HCT116 (cell line): ENCODE measurements at regions not wholly inside any gene's neighbourhood (a gene's known extent, or its start where the extent isn't known, plus 50 kb on each side); places are given as distances from the start of the nearest gene placed in this dataset.

Experiments used
- ATAC-seq: fragments of 200-7000 bp; cut with Tn5 transposase; 2 replicates; pipeline ENCODE4 v1.9.1; 2020; ENCODE audit warnings: mild to moderate bottlenecking, moderate library complexity
- BruUV-seq: library from RNA; stranded (reverse); fragments of 400-500 nt; replicated peaks from 2 replicates; lab custom pipeline; 2021; lab: Mats Ljungman, UMichigan
- CTCF ChIA-PET: fragments of 300-600 bp; sonication (Branson Sonifier 250); formaldehyde crosslinking; loops from one replicate; lab custom pipeline; 2021; ENCODE audit warnings: antibody characterized with exemption; lab: Charles Lee
- POLR2A ChIA-PET: fragments of 300-600, 350-600 bp; sonication (Branson Sonifier 250); formaldehyde crosslinking; loops from one replicate; lab custom pipeline; 2021; ENCODE audit warnings: antibody characterized with exemption; lab: Charles Lee
- RAD21 ChIA-PET, 2 experiments: fragments of 300-600 bp; sonication (Branson Sonifier 250); formaldehyde crosslinking; loops; one replicate each; lab custom pipeline; 2023; ENCODE audit warnings: low total read pairs in 2 of 2; ENCODE audit not compliant: uncharacterized antibody in 2 of 2, unreplicated experiment in 2 of 2, low non-redundant PET in 1 of 2; lab: Charles Lee
- DNase-seq: peaks from one replicate; pipeline ENCODE4 v3.0.0-alpha.2; 2010; ENCODE audit warnings: low read depth, low spot score
- H2AFZ ChIP-seq: fragments of 200-600 bp; shearing (Covaris generic), sonication (generic); 2 replicates; pipeline ENCODE4 v1.6.1; 2017; ENCODE audit warnings: low read depth, mixed run types, mixed read lengths, antibody characterized with exemption, low read length; ENCODE audit not compliant: poor library complexity, severe bottlenecking
- H3K27ac ChIP-seq: 2 replicates; pipeline ENCODE4 v1.5.1; 2012; ENCODE audit warnings: low read depth, low read length
- H3K27me3 ChIP-seq: fragments of 200-600 bp; sonication (generic); 2 replicates; pipeline ENCODE4 v1.6.1; 2016; ENCODE audit warnings: mixed run types, low read length, mixed read lengths; ENCODE audit not compliant: insufficient read depth
- H3K36me3 ChIP-seq, 2 experiments: fragments of 200-500 bp in 1 of 2; fragments of 200-600 bp in 1 of 2; sonication (Bioruptor generic) in 1 of 2; sonication (generic) in 1 of 2; 2 replicates each; pipeline versions ENCODE4 v1.5.1 to v1.6.1; 2014 to 2016; ENCODE audit warnings: low read length in 2 of 2, inconsistent platforms in 1 of 2, mixed read lengths in 1 of 2, mixed run types in 1 of 2; ENCODE audit not compliant: insufficient read depth in 2 of 2, control insufficient read depth in 1 of 2
- H3K4me1 ChIP-seq, 2 experiments: fragments of 200-600 bp in 1 of 2; sonication (generic) in 1 of 2; 2 replicates each; pipeline versions ENCODE4 v1.5.1 to v1.6.1; 2012 to 2017; ENCODE audit warnings: low read length in 2 of 2, inconsistent platforms in 1 of 2, mild to moderate bottlenecking in 1 of 2, mixed read lengths in 1 of 2, mixed run types in 1 of 2, moderate library complexity in 1 of 2; ENCODE audit not compliant: insufficient read depth in 2 of 2, control insufficient read depth in 1 of 2
- H3K4me2 ChIP-seq: fragments of 200-600 bp; sonication (generic); 2 replicates; pipeline ENCODE4 v1.6.1; 2017; ENCODE audit warnings: mixed run types, low read length, mixed read lengths
- H3K4me3 ChIP-seq, 2 experiments: fragments of 200-600 bp in 1 of 2; sonication (generic) in 1 of 2; replicated peaks in 1 of 2; 2 replicates each; pipeline ENCODE4 v1.5.1; 2011 to 2016; ENCODE audit warnings: low read length in 2 of 2, control low read depth in 1 of 2, low read depth in 1 of 2, mild to moderate bottlenecking in 1 of 2, mixed read lengths in 1 of 2, mixed run types in 1 of 2
- H3K79me2 ChIP-seq: fragments of 200-600 bp; sonication (generic); 2 replicates; pipeline ENCODE4 v1.6.1; 2017; ENCODE audit warnings: mild to moderate bottlenecking, mixed run types, low read length, moderate library complexity, mixed read lengths; ENCODE audit not compliant: insufficient read depth
- H3K9ac ChIP-seq: fragments of 200-600 bp; sonication (generic); 2 replicates; pipeline ENCODE4 v1.6.1; 2016; ENCODE audit warnings: low read length, mixed read lengths
- H3K9me2 ChIP-seq: fragments of 200-600 bp; sonication (generic), shearing (Covaris generic); 2 replicates; pipeline ENCODE4 v1.6.1; 2017; ENCODE audit warnings: mixed run types, mild to moderate bottlenecking, moderate library complexity; ENCODE audit not compliant: insufficient read depth
- H3K9me3 ChIP-seq, 2 experiments: fragments of 200-500 bp in 1 of 2; fragments of 200-600 bp in 1 of 2; sonication (Bioruptor generic) in 1 of 2; sonication (generic) in 1 of 2; 2 replicates each; pipeline ENCODE4 v1.6.1; 2014 to 2017; ENCODE audit warnings: low read length in 2 of 2, mixed read lengths in 2 of 2, inconsistent platforms in 1 of 2, low read depth in 1 of 2, mild to moderate bottlenecking in 1 of 2, mixed run types in 1 of 2, moderate library complexity in 1 of 2; ENCODE audit not compliant: control insufficient read depth in 1 of 2, insufficient read depth in 1 of 2
- H4K20me1 ChIP-seq: fragments of 200-600 bp; sonication (generic), shearing (Covaris generic); 2 replicates; pipeline ENCODE4 v1.6.1; 2017; ENCODE audit warnings: mixed run types, mild to moderate bottlenecking, moderate library complexity; ENCODE audit not compliant: insufficient read depth
- CEBPB ChIP-seq: IDR thresholded peaks from 2 replicates; pipeline ENCODE4 v1.6.1; 2012; ENCODE audit warnings: low read depth
- EGR1 ChIP-seq: IDR thresholded peaks from 2 replicates; pipeline ENCODE4 v1.6.1; 2012; ENCODE audit warnings: low read depth
- ELF1 ChIP-seq: IDR thresholded peaks from 2 replicates; pipeline ENCODE4 v1.6.1; 2012; ENCODE audit warnings: low read depth, borderline replicate concordance
- EZH2phosphoT487 ChIP-seq: fragments of 200-600 bp; IDR thresholded peaks from 2 replicates; pipeline ENCODE4 v1.6.1; 2018; ENCODE audit warnings: antibody characterized with exemption, borderline replicate concordance
- FOSL1 ChIP-seq: IDR thresholded peaks from 2 replicates; pipeline ENCODE4 v1.6.1; 2012; ENCODE audit warnings: low read depth
- JUND ChIP-seq: IDR thresholded peaks from 2 replicates; pipeline ENCODE4 v1.6.1; 2012
- POLR2A ChIP-seq: IDR thresholded peaks from 2 replicates; pipeline ENCODE4 v1.7.0; 2011; ENCODE audit warnings: borderline replicate concordance; ENCODE audit not compliant: insufficient read depth, insufficient read length; ENCODE audit errors: extremely low read depth
- POLR2AphosphoS5 ChIP-seq: IDR thresholded peaks from 2 replicates; pipeline ENCODE4 v1.6.1; 2011; ENCODE audit warnings: mild to moderate bottlenecking, low read depth, low read length, moderate library complexity
- RAD21 ChIP-seq: IDR thresholded peaks from 2 replicates; pipeline ENCODE4 v1.6.1; 2012; ENCODE audit warnings: low read depth, mild to moderate bottlenecking
- SIN3A ChIP-seq: IDR thresholded peaks from 2 replicates; pipeline ENCODE4 v1.6.1; 2012; ENCODE audit warnings: low read depth
- SP1 ChIP-seq: IDR thresholded peaks from 2 replicates; pipeline ENCODE4 v1.6.1; 2012; ENCODE audit warnings: low read depth
- SRF ChIP-seq: IDR thresholded peaks from 2 replicates; pipeline ENCODE4 v1.6.1; 2012; ENCODE audit warnings: low read depth
- YY1 ChIP-seq: IDR thresholded peaks from 2 replicates; pipeline ENCODE4 v1.6.1; 2011; ENCODE audit warnings: low read length, low read depth, moderate library complexity, mild to moderate bottlenecking; ENCODE audit not compliant: insufficient replicate concordance; ENCODE audit errors: extremely low read depth
- ZFX ChIP-seq: fragments of 450-650 bp; IDR thresholded peaks from 2 replicates; pipeline ENCODE4 v1.6.1; 2017
- ZNF274 ChIP-seq: fragments of 200-500 bp; sonication (Bioruptor generic); IDR thresholded peaks from 2 replicates; pipeline ENCODE4 v1.6.1; 2014; ENCODE audit warnings: mild to moderate bottlenecking, low read depth, low read length, inconsistent platforms
- intact Hi-C: fragments of 100-400 bp; cut with micrococcal nuclease; formaldehyde crosslinking; loops from 2 replicates; pipeline ENCODE4 v1.10.0; 2022
- TF ChIP-seq, protein P1 (sequence below): IDR thresholded peaks from 2 replicates; pipeline ENCODE4 v1.6.1; 2012
- TF ChIP-seq, protein P2 (sequence below): IDR thresholded peaks from 2 replicates; pipeline ENCODE4 v1.6.1; 2012
- TF ChIP-seq, protein P3 (sequence below), 3 experiments: fragments of 200-600 bp in 1 of 3; sonication (generic) in 1 of 3; IDR thresholded peaks in 2 of 3; conservative IDR thresholded peaks in 1 of 3; 2 replicates each; pipeline ENCODE4 v1.5.1; 2012 to 2017; ENCODE audit warnings: low read depth in 2 of 3, low read length in 2 of 3, antibody characterized with exemption in 1 of 3, borderline replicate concordance in 1 of 3, control low read depth in 1 of 3, mild to moderate bottlenecking in 1 of 3, mixed read lengths in 1 of 3, mixed run types in 1 of 3, moderate library complexity in 1 of 3; ENCODE audit not compliant: insufficient read depth in 1 of 3
- TF ChIP-seq, protein P4 (sequence below): IDR thresholded peaks from 2 replicates; pipeline ENCODE4 v1.6.1; 2012; ENCODE audit warnings: low read depth

DNA sequence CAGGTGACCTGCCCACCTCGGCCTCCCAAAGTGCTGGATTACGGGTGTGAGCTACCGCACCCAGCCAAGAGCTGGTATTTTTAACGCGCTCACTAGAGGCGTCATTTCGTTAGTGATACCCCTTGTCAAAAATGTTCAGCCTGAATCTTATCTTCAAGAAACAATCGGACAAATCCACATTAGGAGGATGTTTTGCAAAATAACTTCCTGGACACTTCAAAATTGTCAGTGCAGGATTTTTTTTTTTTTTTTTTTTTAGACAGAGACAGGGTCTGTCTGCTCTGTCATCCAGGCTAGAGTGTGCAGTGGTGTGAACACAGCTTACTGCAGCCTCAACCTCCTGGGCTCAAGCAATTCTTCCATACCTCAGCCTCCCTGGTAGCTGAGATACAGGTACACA lies 63.0 kb downstream of the RMI2 start (continued):
- TF ChIP-seq SP1, result no peak
- TF ChIP-seq, protein P1, sequence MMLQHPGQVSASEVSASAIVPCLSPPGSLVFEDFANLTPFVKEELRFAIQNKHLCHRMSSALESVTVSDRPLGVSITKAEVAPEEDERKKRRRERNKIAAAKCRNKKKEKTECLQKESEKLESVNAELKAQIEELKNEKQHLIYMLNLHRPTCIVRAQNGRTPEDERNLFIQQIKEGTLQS, result no peak
- TF ChIP-seq, protein P2, sequence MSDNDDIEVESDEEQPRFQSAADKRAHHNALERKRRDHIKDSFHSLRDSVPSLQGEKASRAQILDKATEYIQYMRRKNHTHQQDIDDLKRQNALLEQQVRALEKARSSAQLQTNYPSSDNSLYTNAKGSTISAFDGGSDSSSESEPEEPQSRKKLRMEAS, result no peak
- no peak for TF ChIP-seq YY1

DNA sequence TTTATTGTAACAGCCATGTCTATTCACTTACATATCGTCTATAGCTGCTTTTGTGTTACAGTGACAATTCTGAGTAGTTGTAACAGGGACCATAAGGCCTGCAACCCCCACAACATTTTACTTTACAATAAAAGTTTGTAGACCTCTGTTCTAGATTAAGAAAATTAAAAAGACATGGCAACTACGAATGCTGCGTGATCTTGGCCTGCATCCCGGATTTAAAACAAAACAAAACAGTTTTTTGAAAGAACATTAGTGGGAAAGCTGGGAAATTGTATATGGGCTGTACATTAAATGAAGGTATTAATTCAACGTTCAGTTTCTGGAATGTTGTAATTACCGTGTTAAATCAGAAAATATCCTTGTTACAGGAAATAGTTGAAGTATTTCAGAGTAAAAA lies 64.1 kb downstream of the RMI2 start:
- no peaks in the 10 kb centered on the region for H3K79me2 ChIP-seq
- no peaks in the 10 kb centered on the region for H3K36me3 ChIP-seq
- DNase-seq, result no peak
- TF ChIP-seq RAD21 (no peak), YY1 (no peak), SRF (no peak), POLR2A (no peak), CEBPB (no peak), SIN3A (no peak), SP1 (no peak), ZNF274 (no peak), ELF1 (no peak), JUND (no peak), EGR1 (no peak), POLR2AphosphoS5 (no peak), FOSL1 (no peak), EZH2phosphoT487 (no peak), ZFX (no peak)
- TF ChIP-seq, protein P3, sequence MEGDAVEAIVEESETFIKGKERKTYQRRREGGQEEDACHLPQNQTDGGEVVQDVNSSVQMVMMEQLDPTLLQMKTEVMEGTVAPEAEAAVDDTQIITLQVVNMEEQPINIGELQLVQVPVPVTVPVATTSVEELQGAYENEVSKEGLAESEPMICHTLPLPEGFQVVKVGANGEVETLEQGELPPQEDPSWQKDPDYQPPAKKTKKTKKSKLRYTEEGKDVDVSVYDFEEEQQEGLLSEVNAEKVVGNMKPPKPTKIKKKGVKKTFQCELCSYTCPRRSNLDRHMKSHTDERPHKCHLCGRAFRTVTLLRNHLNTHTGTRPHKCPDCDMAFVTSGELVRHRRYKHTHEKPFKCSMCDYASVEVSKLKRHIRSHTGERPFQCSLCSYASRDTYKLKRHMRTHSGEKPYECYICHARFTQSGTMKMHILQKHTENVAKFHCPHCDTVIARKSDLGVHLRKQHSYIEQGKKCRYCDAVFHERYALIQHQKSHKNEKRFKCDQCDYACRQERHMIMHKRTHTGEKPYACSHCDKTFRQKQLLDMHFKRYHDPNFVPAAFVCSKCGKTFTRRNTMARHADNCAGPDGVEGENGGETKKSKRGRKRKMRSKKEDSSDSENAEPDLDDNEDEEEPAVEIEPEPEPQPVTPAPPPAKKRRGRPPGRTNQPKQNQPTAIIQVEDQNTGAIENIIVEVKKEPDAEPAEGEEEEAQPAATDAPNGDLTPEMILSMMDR (IDR thresholded peaks at IDR 0.05 in 2 of 3, conservative IDR thresholded peaks at IDR 0.05 in 1 of 3; ENCODE audit: borderline replicate concordance in 1 of 3, insufficient read depth in 1 of 3, low read depth in 2 of 3, low read length in 2 of 3), result no peak
- TF ChIP-seq, protein P2, result no peak
- TF ChIP-seq, protein P4, sequence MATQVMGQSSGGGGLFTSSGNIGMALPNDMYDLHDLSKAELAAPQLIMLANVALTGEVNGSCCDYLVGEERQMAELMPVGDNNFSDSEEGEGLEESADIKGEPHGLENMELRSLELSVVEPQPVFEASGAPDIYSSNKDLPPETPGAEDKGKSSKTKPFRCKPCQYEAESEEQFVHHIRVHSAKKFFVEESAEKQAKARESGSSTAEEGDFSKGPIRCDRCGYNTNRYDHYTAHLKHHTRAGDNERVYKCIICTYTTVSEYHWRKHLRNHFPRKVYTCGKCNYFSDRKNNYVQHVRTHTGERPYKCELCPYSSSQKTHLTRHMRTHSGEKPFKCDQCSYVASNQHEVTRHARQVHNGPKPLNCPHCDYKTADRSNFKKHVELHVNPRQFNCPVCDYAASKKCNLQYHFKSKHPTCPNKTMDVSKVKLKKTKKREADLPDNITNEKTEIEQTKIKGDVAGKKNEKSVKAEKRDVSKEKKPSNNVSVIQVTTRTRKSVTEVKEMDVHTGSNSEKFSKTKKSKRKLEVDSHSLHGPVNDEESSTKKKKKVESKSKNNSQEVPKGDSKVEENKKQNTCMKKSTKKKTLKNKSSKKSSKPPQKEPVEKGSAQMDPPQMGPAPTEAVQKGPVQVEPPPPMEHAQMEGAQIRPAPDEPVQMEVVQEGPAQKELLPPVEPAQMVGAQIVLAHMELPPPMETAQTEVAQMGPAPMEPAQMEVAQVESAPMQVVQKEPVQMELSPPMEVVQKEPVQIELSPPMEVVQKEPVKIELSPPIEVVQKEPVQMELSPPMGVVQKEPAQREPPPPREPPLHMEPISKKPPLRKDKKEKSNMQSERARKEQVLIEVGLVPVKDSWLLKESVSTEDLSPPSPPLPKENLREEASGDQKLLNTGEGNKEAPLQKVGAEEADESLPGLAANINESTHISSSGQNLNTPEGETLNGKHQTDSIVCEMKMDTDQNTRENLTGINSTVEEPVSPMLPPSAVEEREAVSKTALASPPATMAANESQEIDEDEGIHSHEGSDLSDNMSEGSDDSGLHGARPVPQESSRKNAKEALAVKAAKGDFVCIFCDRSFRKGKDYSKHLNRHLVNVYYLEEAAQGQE, result no peak
- H4K20me1 ChIP-seq, result no peaks in the 10 kb centered on the region
- ChIA-PET CTCF (interaction anchor here (2.1 kb wide), 1 partner anchor 403 kb away, joined by 9 read pairs; no protein-coding TSS in a partner anchor), POLR2A (no interaction called here), RAD21 (no interaction called here)
- H3K4me1 ChIP-seq, result peaks cover 0 to 10% of the 10 kb centered on the region in 2 experiments; a peak in 2 of 4 replicates
- no peak for ATAC-seq
- H3K9me3 ChIP-seq, result no peaks in the 10 kb centered on the region
- H3K4me3 ChIP-seq, result no peak overlapping the region
- no peaks in the 10 kb centered on the region for H3K9me2 ChIP-seq
- no peak overlapping the region for H2AFZ ChIP-seq
- H3K27ac ChIP-seq, result no peak overlapping the region
- BruUV-seq, result no TSS peak
- intact Hi-C loops, result no loop called here
- H3K27me3 ChIP-seq, result no peaks in the 10 kb centered on the region
- H3K4me2 ChIP-seq, result no peak overlapping the region
- no peak overlapping the region for H3K9ac ChIP-seq
